ENCODE measurements at regions not wholly inside any gene's neighbourhood (a gene's known extent, or its start where the extent isn't known, plus 50 kb on each side); places are given as distances from the start of the nearest gene placed in this dataset.

DNA sequence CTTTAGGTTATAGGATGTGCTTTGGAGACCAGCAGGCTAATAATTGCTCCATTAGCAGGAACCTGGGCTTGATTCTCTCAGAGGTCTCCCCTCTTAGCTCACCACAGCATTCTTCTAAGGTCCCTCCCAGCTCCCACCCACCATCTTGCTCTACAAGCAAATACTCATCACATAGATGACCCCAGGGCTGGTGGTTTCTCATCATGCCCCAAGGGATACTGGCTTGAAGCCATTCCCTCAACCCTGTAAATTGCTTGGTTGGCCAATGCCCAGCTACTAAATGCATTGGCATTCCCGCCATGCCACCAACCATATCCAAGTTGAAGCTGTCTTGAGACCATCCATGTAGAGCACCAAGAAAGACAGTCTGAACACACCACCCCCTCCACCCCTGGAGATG lies 130.2 kb upstream of the NCAM1 start:
- no peak for TF ChIP-seq CTCF (IDR thresholded peaks at IDR 0.05; ENCODE audit: extremely low read depth, low read depth, low read length)
- Histone ChIP-seq H3K27ac (ENCODE audit: low read depth, low read length) (no peak overlapping the region), H3K4me1 (ENCODE audit: insufficient read depth, low read length) (no peaks in the 10 kb centered on the region), H3K4me2 (ENCODE audit: insufficient read depth, low read length) (no peak overlapping the region), H3K27me3 (ENCODE audit: insufficient read depth, low read length) (no peaks in the 10 kb centered on the region), H3K36me3 (ENCODE audit: insufficient read depth, low read length) (no peaks in the 10 kb centered on the region), H3K9me3 (ENCODE audit: low read depth, low read length) (no peaks in the 10 kb centered on the region), H3K4me3 (ENCODE audit: insufficient read depth, low read length) (no peak overlapping the region), H2AFZ (ENCODE audit: low read length) (no peak overlapping the region), H4K20me1 (ENCODE audit: insufficient read depth, low read length) (no peaks in the 10 kb centered on the region), H3K79me2 (ENCODE audit: insufficient read depth, low read length) (no peaks in the 10 kb centered on the region)
- no peak for DNase-seq (ENCODE audit: insufficient read length, low spot score, missing footprints)

GRCh38 chr11:112831969-112832766 lies 129.1 kb upstream of the NCAM1 start:
- Histone ChIP-seq H3K4me3 (ENCODE audit: insufficient read depth, low read length) (no peak overlapping the region), H3K9me3 (ENCODE audit: low read depth, low read length) (no peaks in the 10 kb centered on the region), H3K36me3 (ENCODE audit: insufficient read depth, low read length) (no peaks in the 10 kb centered on the region), H2AFZ (ENCODE audit: low read length) (no peak overlapping the region), H3K27me3 (ENCODE audit: insufficient read depth, low read length) (no peaks in the 10 kb centered on the region), H3K79me2 (ENCODE audit: insufficient read depth, low read length) (no peaks in the 10 kb centered on the region), H3K4me2 (ENCODE audit: insufficient read depth, low read length) (no peak overlapping the region), H4K20me1 (ENCODE audit: insufficient read depth, low read length) (no peaks in the 10 kb centered on the region), H3K4me1 (ENCODE audit: insufficient read depth, low read length) (no peaks in the 10 kb centered on the region), H3K27ac (ENCODE audit: low read depth, low read length) (no peak overlapping the region)
- DNase-seq (ENCODE audit: insufficient read length, low spot score, missing footprints): no peak
- TF ChIP-seq CTCF (IDR thresholded peaks at IDR 0.05; ENCODE audit: extremely low read depth, low read depth, low read length): no peak

DNA sequence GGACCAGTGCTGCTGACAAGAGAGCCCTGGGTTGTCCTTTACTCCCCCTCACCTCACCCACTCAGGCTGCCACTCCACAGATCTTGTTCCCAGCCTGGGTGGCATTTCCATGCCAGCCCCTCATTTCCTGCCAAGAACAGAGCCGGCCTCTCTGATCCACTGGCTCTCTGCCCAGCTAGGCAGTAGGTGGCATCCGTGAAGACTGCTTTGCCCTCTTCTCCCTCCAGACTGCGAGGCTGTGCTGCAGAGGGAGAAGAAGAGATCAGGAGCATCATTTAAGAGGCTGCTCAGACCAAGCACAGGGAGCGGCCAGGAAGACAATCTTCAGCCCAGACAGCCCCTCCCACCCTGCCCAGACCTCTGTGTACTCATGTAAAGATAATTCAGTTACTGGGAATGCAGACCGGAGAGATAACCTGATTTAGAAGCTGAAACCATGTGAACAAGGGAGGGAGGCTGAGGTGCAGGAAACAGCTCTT lies 126.9 kb upstream of the NCAM1 start:
- no peaks in the 10 kb centered on the region for H3K36me3 ChIP-seq (ENCODE audit: insufficient read depth, low read length)
- TF ChIP-seq CTCF (IDR thresholded peaks at IDR 0.05; ENCODE audit: extremely low read depth, low read depth, low read length): no peak
- H3K4me2 ChIP-seq (ENCODE audit: insufficient read depth, low read length): no peak overlapping the region
- no peaks in the 10 kb centered on the region for H3K79me2 ChIP-seq (ENCODE audit: insufficient read depth, low read length)
- H3K9me3 ChIP-seq (ENCODE audit: low read depth, low read length): no peaks in the 10 kb centered on the region
- no peaks in the 10 kb centered on the region for H4K20me1 ChIP-seq (ENCODE audit: insufficient read depth, low read length)
- DNase-seq (ENCODE audit: insufficient read length, low spot score, missing footprints): no peak
- H3K4me3 ChIP-seq (ENCODE audit: insufficient read depth, low read length): no peak overlapping the region
- H2AFZ ChIP-seq (ENCODE audit: low read length): no peak overlapping the region
- H3K27me3 ChIP-seq (ENCODE audit: insufficient read depth, low read length): no peaks in the 10 kb centered on the region
- H3K27ac ChIP-seq (ENCODE audit: low read depth, low read length): no peak overlapping the region
- no peaks in the 10 kb centered on the region for H3K4me1 ChIP-seq (ENCODE audit: insufficient read depth, low read length)

DNA sequence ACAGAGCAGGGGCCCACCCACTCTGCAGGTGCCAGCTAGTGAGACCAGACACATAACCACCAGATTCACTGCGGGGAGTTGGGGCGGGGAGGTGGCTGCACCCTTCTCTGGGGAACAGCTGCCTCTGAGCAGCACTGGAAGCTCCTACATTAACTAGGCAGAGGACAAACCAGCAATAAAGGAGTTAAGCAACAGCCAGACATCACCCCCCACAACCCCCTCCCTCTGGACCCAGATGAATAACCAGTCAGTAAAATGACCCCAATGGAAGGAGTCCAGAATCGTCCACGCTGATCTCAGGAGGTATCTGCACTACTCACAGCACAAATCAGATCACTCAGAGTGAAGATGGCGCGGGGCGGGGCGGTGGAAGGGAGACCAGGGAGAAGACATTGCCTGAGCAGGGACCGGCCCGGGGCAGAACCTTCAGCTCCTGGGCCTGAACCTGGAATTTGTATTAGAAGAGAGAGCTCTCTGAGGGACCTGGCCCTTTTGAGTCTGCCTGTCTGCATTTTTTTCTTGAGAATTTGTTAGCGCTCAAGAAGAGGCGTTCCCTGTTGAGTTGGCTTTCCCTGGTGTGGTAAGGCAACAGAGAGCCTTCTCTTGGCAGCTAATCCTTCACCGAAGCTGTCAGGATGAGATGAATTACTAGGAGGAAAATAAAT lies 125.5 kb upstream of the NCAM1 start:
- Histone ChIP-seq H3K36me3 (ENCODE audit: insufficient read depth, low read length) (no peaks in the 10 kb centered on the region), H3K4me2 (ENCODE audit: insufficient read depth, low read length) (no peak overlapping the region), H3K27me3 (ENCODE audit: insufficient read depth, low read length) (no peaks in the 10 kb centered on the region), H3K4me3 (ENCODE audit: insufficient read depth, low read length) (no peak overlapping the region), H3K27ac (ENCODE audit: low read depth, low read length) (no peak overlapping the region), H3K79me2 (ENCODE audit: insufficient read depth, low read length) (no peaks in the 10 kb centered on the region), H3K4me1 (ENCODE audit: insufficient read depth, low read length) (no peaks in the 10 kb centered on the region), H3K9me3 (ENCODE audit: low read depth, low read length) (no peaks in the 10 kb centered on the region), H2AFZ (ENCODE audit: low read length) (no peak overlapping the region), H4K20me1 (ENCODE audit: insufficient read depth, low read length) (no peaks in the 10 kb centered on the region)
- no peak for DNase-seq (ENCODE audit: insufficient read length, low spot score, missing footprints)
- no peak for TF ChIP-seq CTCF (IDR thresholded peaks at IDR 0.05; ENCODE audit: extremely low read depth, low read depth, low read length)

All from osteoblast (primary cell).